Heart left ventricle (tissue), 13 donors: ENCODE measurements at regions not wholly inside any gene's neighbourhood (a gene's known extent, or its start where the extent isn't known, plus 50 kb on each side); places are given as distances from the start of the nearest gene placed in this dataset.

Experiments
- POLR2A ChIP-seq, 2 donors: fragments of 450-650 bp; IDR thresholded peaks; one replicate each; pipeline ENCODE4 v1.6.1; 2017; ENCODE audit warnings: antibody characterized with exemption in 2 of 2, mild to moderate bottlenecking in 2 of 2, moderate library complexity in 2 of 2
- TF ChIP-seq, protein P1 (sequence below), 12 donors: fragments of 200-600 bp; sonication (generic) in 4 of 12; IDR thresholded peaks; one replicate each; pipeline versions ENCODE4 v1.5.0 to v1.8.0; 2018 to 2022; ENCODE audit warnings: antibody characterized with exemption in 12 of 12, mild to moderate bottlenecking in 5 of 12
- donor health status: ischemic (EF 13 %, LVEDD 7.1; RV severe dilation, severe dysfunction).
- donor health status: DM: no; HTN: yes; CAD: no.
- donor health status: DM: no; HTN: no; CAD: no.
- donor health status: ischemic (EF 25% LVEDD 6.9; RV normal size, moderate dysfunction).
- donor health status: ischemic (EF 25% LVEDD 5.7; RV mildly dilated, moderate dysfunction).
- donor health status: ischemic (EF 35%, LVEDD 5.7; RV mildly dilated, moderate dysfunction).
- donor health status: nonischemic (EF 11% LVEDD 7.7; RV severe dilation, severe dysfunction).
- donor health status: DM: yes; HTN: yes; CAD: no.
- donor health status: PGD.
- donor health status: ischemic (EF 29% LVEDD 5.4; RV normal size, mild dysfunction).
- donor health status: nonischemic (EF 23%, LVEDD 6.1; RV moderate dilation, normal function).

- TF ChIP-seq, protein P1, sequence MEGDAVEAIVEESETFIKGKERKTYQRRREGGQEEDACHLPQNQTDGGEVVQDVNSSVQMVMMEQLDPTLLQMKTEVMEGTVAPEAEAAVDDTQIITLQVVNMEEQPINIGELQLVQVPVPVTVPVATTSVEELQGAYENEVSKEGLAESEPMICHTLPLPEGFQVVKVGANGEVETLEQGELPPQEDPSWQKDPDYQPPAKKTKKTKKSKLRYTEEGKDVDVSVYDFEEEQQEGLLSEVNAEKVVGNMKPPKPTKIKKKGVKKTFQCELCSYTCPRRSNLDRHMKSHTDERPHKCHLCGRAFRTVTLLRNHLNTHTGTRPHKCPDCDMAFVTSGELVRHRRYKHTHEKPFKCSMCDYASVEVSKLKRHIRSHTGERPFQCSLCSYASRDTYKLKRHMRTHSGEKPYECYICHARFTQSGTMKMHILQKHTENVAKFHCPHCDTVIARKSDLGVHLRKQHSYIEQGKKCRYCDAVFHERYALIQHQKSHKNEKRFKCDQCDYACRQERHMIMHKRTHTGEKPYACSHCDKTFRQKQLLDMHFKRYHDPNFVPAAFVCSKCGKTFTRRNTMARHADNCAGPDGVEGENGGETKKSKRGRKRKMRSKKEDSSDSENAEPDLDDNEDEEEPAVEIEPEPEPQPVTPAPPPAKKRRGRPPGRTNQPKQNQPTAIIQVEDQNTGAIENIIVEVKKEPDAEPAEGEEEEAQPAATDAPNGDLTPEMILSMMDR (IDR thresholded peaks at IDR 0.05): no peak
- no peak for TF ChIP-seq POLR2A (IDR thresholded peaks at IDR 0.05)
Measured at GRCh38 chr2:217742841-217743240, 260.0 kb downstream of the TNS1 start.
